Gastrocnemius medialis (tissue), 4 donors: ENCODE measurements at regions not wholly inside any gene's neighbourhood (a gene's known extent, or its start where the extent isn't known, plus 50 kb on each side); places are given as distances from the start of the nearest gene placed in this dataset.
"Not testable (repeated sequence)": the region's sequence is repeated elsewhere in the genome, so short reads cannot be mapped to it uniquely, and the experiment has no call there.

Experiments
- ATAC-seq, 2 donors: fragments of 150-250 bp; one replicate each; pipeline ENCODE4 v1.9.1; 2016
- DNase-seq, 2 donors: peaks; one replicate each; pipeline ENCODE4 v3.0.0-alpha.2; 2019
- H3K27ac ChIP-seq, 4 donors: fragments of 200-600 bp; sonication (generic); 1 replicate in 1 of 4; 2 replicates in 3 of 4; pipeline ENCODE4 v1.5.1; 2016 to 2018; ENCODE audit warnings: mild to moderate bottlenecking in 2 of 4, moderate library complexity in 1 of 4
- H3K27me3 ChIP-seq, 3 donors: fragments of 200-600 bp; sonication (generic) in 2 of 3; 1 replicate in 1 of 3; 2 replicates in 2 of 3; pipeline versions ENCODE4 v1.5.1 to v1.6.0; 2016 to 2019; ENCODE audit warnings: mild to moderate bottlenecking in 1 of 3, moderate library complexity in 1 of 3
- H3K36me3 ChIP-seq, 2 donors: fragments of 200-600 bp; sonication (generic) in 1 of 2; one replicate each; pipeline ENCODE4 v1.5.1; 2017 to 2018
- H3K4me1 ChIP-seq, 2 donors: fragments of 200-600 bp; sonication (generic) in 1 of 2; one replicate each; pipeline ENCODE4 v1.5.1; 2016 to 2017; ENCODE audit warnings: mild to moderate bottlenecking in 2 of 2
- H3K4me3 ChIP-seq, 4 donors: fragments of 200-600 bp; sonication (generic) in 3 of 4; 1 replicate in 1 of 4; 2 replicates in 3 of 4; pipeline ENCODE4 v1.5.1; 2016 to 2019; ENCODE audit warnings: mild to moderate bottlenecking in 2 of 4
- H3K9me3 ChIP-seq, 3 donors: fragments of 200-600 bp; sonication (generic) in 2 of 3; 1 replicate in 1 of 3; 2 replicates in 2 of 3; pipeline ENCODE4 v1.5.1; 2016 to 2019
- CTCF ChIP-seq, 5 experiments: fragments of 450-650 bp in 3 of 5; fragments of 200-600 bp in 2 of 5; sonication (generic) in 2 of 5; IDR thresholded peaks in 4 of 5; conservative IDR thresholded peaks in 1 of 5; 1 replicate in 4 of 5; 2 replicates in 1 of 5; pipeline ENCODE4 v1.5.1; 2016 to 2019; ENCODE audit warnings: antibody characterized with exemption in 5 of 5, mild to moderate bottlenecking in 3 of 5, moderate library complexity in 3 of 5
- POLR2A ChIP-seq, 2 donors: fragments of 450-650 bp; IDR thresholded peaks; one replicate each; pipeline ENCODE4 v1.6.1; 2017; ENCODE audit warnings: antibody characterized with exemption in 2 of 2, mild to moderate bottlenecking in 2 of 2, moderate library complexity in 2 of 2
- in situ Hi-C, 4 donors: fragments of 200-750 bp; cut with MboI; loops; one replicate each; pipeline versions ENCODE4 v1.15.0 to v1.8.0; 2017; ENCODE audit warnings: low sequenced_read_pairs in 4 of 4
- intact Hi-C: fragments of 100-400 bp; cut with DNase I; formaldehyde crosslinking; loops from one replicate; pipeline ENCODE4 v1.15.1; 2023; ENCODE audit warnings: low total_unique reads

- H3K9me3 ChIP-seq, result no peaks in the 10 kb centered on the region
- H3K36me3 ChIP-seq, result no peaks in the 10 kb centered on the region
- ATAC-seq (no peak), DNase-seq (no peak)
- TF ChIP-seq CTCF (IDR thresholded peaks at IDR 0.05 in 4 of 5, conservative IDR thresholded peaks at IDR 0.05 in 1 of 5) (no peak), POLR2A (IDR thresholded peaks at IDR 0.05) (no peak)
- peaks cover 0 to 5% of the 10 kb centered on the region in 2 donors for H3K4me1 ChIP-seq
- H3K27me3 ChIP-seq, result no peaks in the 10 kb centered on the region
- no peak overlapping the region for H3K27ac ChIP-seq
- intact Hi-C loops (no loop called here), in situ Hi-C loops (no loop called here)
- no peak overlapping the region for H3K4me3 ChIP-seq
Measured at GRCh38 chr21:28856588-28857250, 136.0 kb downstream of the LTN1 start.

DNA sequence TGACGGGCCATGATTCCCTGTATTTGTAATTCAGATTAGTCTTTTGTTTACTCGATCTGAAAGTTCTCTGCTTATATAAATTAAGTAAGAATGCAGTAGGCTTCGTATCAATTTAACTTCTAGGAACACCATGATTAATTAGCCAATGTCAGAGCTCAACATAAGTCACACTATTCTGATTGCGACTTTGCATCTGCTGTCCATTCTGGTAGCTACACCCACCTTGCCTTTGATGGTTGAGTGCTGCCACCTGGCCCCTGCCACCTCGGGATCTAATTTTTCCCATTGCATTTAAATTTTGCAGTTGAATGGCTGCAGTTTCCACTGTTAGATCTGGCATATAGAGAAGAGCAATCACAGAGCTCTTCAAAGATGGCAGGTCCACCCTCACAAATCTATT, 140.0 kb downstream of the LTN1 start:
- no peak for TF ChIP-seq CTCF (IDR thresholded peaks at IDR 0.05 in 4 of 5, conservative IDR thresholded peaks at IDR 0.05 in 1 of 5)
- TF ChIP-seq POLR2A (IDR thresholded peaks at IDR 0.05), result no peak
- H3K27me3 ChIP-seq, result no peaks in the 10 kb centered on the region
- no peaks in the 10 kb centered on the region for H3K36me3 ChIP-seq
- no peaks in the 10 kb centered on the region for H3K9me3 ChIP-seq
- H3K4me1 ChIP-seq, result peaks cover 0 to 5% of the 10 kb centered on the region in 2 donors
- no peak for ATAC-seq
- H3K27ac ChIP-seq, result no peak overlapping the region
- DNase-seq, result no peak
- H3K4me3 ChIP-seq, result no peak overlapping the region
- intact Hi-C loops, result no loop called here
- in situ Hi-C loops, result no loop called here

DNA sequence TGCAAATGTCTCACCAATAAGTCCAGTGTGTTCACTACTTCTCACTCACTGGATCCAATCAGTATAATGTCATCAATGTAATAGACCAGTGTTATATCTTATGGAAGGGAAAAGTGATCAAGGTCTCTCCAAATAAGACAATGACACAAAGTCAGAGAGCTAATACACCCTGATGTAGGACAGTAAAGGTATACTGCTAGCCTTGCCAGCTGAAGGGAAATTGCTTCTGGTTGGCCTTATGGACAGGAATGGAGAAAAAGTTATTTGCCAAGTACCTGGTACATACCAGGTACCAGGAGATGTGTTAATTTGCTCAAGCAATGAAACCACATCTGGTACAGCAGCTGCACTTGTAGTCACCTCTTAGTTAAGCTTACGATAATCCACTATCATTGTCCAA, 141.0 kb downstream of the LTN1 start:
- Histone ChIP-seq H3K27ac (no peak overlapping the region), H3K4me3 (no peak overlapping the region), H3K36me3 (no peaks in the 10 kb centered on the region), H3K9me3 (no peaks in the 10 kb centered on the region), H3K4me1 (no peaks in the 10 kb centered on the region), H3K27me3 (no peaks in the 10 kb centered on the region)
- in situ Hi-C loops, result no loop called here
- TF ChIP-seq CTCF (IDR thresholded peaks at IDR 0.05 in 4 of 5, conservative IDR thresholded peaks at IDR 0.05 in 1 of 5) (no peak), POLR2A (IDR thresholded peaks at IDR 0.05) (no peak)
- intact Hi-C loops, result no loop called here
- DNase-seq (no peak), ATAC-seq (no peak)

DNA sequence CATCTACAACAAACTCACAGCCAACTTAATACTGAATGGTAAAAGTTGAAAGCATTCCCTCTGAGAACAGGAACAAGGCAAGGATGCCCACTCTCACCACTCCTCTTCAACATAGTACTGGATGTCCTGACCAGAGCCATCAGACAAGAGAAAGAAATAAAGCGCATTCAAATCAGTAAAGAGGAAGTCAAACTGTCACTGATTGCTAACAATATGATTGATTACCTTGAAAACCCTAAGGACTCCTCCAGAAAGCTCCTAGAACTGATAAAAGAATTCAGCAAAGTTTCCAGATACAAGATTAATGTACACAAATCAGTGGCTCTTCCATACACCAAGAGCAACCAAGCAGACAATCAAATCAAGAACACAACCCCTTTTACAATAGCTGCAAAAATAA, 153.4 kb downstream of the LTN1 start:
- H3K36me3 ChIP-seq, H3K4me1 ChIP-seq, intact Hi-C loops, H3K27ac ChIP-seq, DNase-seq, H3K27me3 ChIP-seq, ATAC-seq, H3K9me3 ChIP-seq, in situ Hi-C loops, H3K4me3 ChIP-seq: not testable (repeated sequence)

DNA sequence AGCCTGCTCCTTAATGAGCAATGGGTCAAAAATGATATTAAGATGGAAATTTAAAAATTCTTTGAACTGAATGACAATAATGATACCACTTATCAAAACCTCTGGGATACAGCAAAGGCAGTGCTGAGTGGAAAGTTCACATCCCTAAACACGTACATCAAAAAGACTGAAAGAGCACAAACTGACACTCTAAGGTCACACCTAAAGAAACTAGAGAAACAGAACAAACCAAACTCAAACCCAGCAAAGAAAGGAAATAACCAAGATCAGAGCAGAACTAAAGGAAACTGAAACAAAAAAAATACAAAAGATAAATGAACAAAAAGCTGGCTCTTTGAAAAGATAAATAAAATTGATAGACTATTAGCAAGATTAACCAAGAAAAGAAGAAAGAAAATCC, 155.3 kb downstream of the LTN1 start:
- H3K36me3 ChIP-seq, intact Hi-C loops, in situ Hi-C loops, ATAC-seq, DNase-seq, H3K9me3 ChIP-seq, H3K4me1 ChIP-seq, H3K27ac ChIP-seq, H3K4me3 ChIP-seq, H3K27me3 ChIP-seq: not testable (repeated sequence)

GRCh38 chr21:28836588-28836987, 156.1 kb downstream of the LTN1 start:
- H3K27ac ChIP-seq, intact Hi-C loops, H3K27me3 ChIP-seq, in situ Hi-C loops, DNase-seq, H3K36me3 ChIP-seq, H3K9me3 ChIP-seq, ATAC-seq, H3K4me3 ChIP-seq, H3K4me1 ChIP-seq: not testable (repeated sequence)
